A549 (cell line): ENCODE measurements at regions not wholly inside any gene's neighbourhood (a gene's known extent, or its start where the extent isn't known, plus 50 kb on each side); places are given as distances from the start of the nearest gene placed in this dataset.

ENCODE experiments used
- ATAC-seq, 2 experiments: fragments of 200-7000 bp in 1 of 2; fragments of >200 bp in 1 of 2; cut with Nextera tagmentation in 1 of 2; cut with Tn5 transposase in 1 of 2; 3 replicates each; pipeline versions ENCODE4 v1.8.0 to v1.9.1; 2018 to 2020; ENCODE audit warnings: mild to moderate bottlenecking in 1 of 2, moderate library complexity in 1 of 2
- CTCF ChIA-PET: fragments of 300-600 bp; sonication (Branson Sonifier 250); formaldehyde crosslinking; extraction: SDS; loops from one replicate; lab custom pipeline; 2021; ENCODE audit warnings: antibody characterized with exemption, inconsistent platforms; lab: Yijun Ruan, JAX
- POLR2A ChIA-PET: fragments of 350-600 bp; formaldehyde crosslinking; extraction: SDS; loops from one replicate; lab custom pipeline; 2021; ENCODE audit warnings: antibody characterized with exemption, inconsistent platforms; lab: Yijun Ruan, JAX
- DNase-seq, 2 experiments: peaks; one replicate each; pipeline versions ENCODE4 v3.0.0 to v3.0.0-alpha.2; 2011 to 2016; ENCODE audit warnings: low read depth in 1 of 2, low spot score in 1 of 2
- FAIRE-seq: peaks from 2 replicates; lab custom pipeline; 2011; peaks lifted over from hg19 to GRCh38; lab: Jason Lieb, UNC
- H3K27ac ChIP-seq, 2 experiments: fragments of >200 bp; sonication (Bioruptor Twin); formaldehyde crosslinking; 3 replicates each; pipeline ENCODE4 v1.5.1; 2016 to 2017
- H3K4me1 ChIP-seq: fragments of >200 bp; sonication (Bioruptor Twin); formaldehyde crosslinking; 3 replicates; pipeline ENCODE4 v1.6.1; 2016
- H3K4me2 ChIP-seq: fragments of >200 bp; sonication (Bioruptor Twin); formaldehyde crosslinking; 3 replicates; pipeline ENCODE4 v1.6.1; 2016
- H3K4me3 ChIP-seq: fragments of >200 bp; sonication (Bioruptor Twin); formaldehyde crosslinking; 3 replicates; pipeline ENCODE4 v1.5.1; 2016
- H3K9me3 ChIP-seq: fragments of >200 bp; sonication (Bioruptor Twin); formaldehyde crosslinking; 3 replicates; pipeline ENCODE4 v1.6.1; 2016
- CBX8 ChIP-seq: fragments of 200-600 bp; sonication (generic); IDR thresholded peaks from 2 replicates; pipeline ENCODE4 v1.6.1; 2016
- CEBPB ChIP-seq, 2 experiments: fragments of >200 bp in 1 of 2; sonication (Bioruptor Twin) in 1 of 2; formaldehyde crosslinking in 1 of 2; IDR thresholded peaks; 2 replicates each; pipeline ENCODE4 v1.6.1; 2012 to 2016
- CHD4 ChIP-seq: fragments of 200-600 bp; sonication (generic); IDR thresholded peaks from 2 replicates; pipeline ENCODE4 v1.6.1; 2016; ENCODE audit warnings: antibody characterized with exemption, mild to moderate bottlenecking, borderline replicate concordance
- EHF ChIP-seq: fragments of 250-450 bp; sonication (Bioruptor Pico); IDR thresholded peaks from 2 replicates; pipeline ENCODE4 v1.5.0; 2020; ENCODE audit warnings: mild to moderate bottlenecking
- HDAC2 ChIP-seq: fragments of 200-600 bp; sonication (generic); IDR thresholded peaks from 2 replicates; pipeline ENCODE4 v1.6.1; 2016
- HEYL ChIP-seq: fragments of 250-450 bp; sonication (Bioruptor Pico); IDR thresholded peaks from 2 replicates; pipeline ENCODE4 v1.8.0; 2021; ENCODE audit warnings: mild to moderate bottlenecking, moderate library complexity
- HOXA7 ChIP-seq: fragments of 250-450 bp; sonication (Bioruptor Pico); IDR thresholded peaks from 2 replicates; pipeline ENCODE4 v1.5.0; 2020; ENCODE audit warnings: mild to moderate bottlenecking, moderate library complexity
- KDM5A ChIP-seq: fragments of 200-600 bp; sonication (generic); IDR thresholded peaks from 2 replicates; pipeline ENCODE4 v1.6.1; 2016; ENCODE audit warnings: antibody characterized with exemption, mild to moderate bottlenecking
- MAFK ChIP-seq: fragments of 450-650 bp; IDR thresholded peaks from 2 replicates; pipeline ENCODE4 v1.6.1; 2014; ENCODE audit not compliant: partially characterized antibody
- MAZ ChIP-seq: fragments of 150-350 bp; IDR thresholded peaks from 2 replicates; pipeline ENCODE4 v1.6.1; 2014; ENCODE audit warnings: antibody characterized with exemption, low read depth, low read length, borderline replicate concordance
- RAD21 ChIP-seq, 2 experiments: fragments of >200 bp in 1 of 2; sonication (Bioruptor Twin) in 1 of 2; formaldehyde crosslinking in 1 of 2; IDR thresholded peaks in 1 of 2; conservative IDR thresholded peaks in 1 of 2; 2 replicates in 1 of 2; 3 replicates in 1 of 2; pipeline ENCODE4 v1.6.1; 2012 to 2018; ENCODE audit warnings: inconsistent platforms in 1 of 2
- RFX5 ChIP-seq: fragments of 450-650 bp; IDR thresholded peaks from 2 replicates; pipeline ENCODE4 v1.7.1; 2014; ENCODE audit warnings: antibody characterized with exemption, mild to moderate bottlenecking, moderate library complexity
- ZNF302 ChIP-seq: fragments of 250-450 bp; sonication (Bioruptor Pico); IDR thresholded peaks from 2 replicates; pipeline ENCODE4 v1.9.0; 2021; ENCODE audit warnings: inconsistent platforms, mild to moderate bottlenecking, moderate library complexity
- ZSCAN20 ChIP-seq: fragments of 250-450 bp; sonication (Bioruptor Pico); IDR thresholded peaks from 2 replicates; pipeline ENCODE4 v1.8.0; 2022; ENCODE audit warnings: mild to moderate bottlenecking, moderate library complexity
- WGBS: methylation state at CpG from one replicate; pipeline ENCODE4 v1.1.6; 2017; ENCODE audit errors: missing lambda C conversion rate; 5-methylcytosine and 5-hydroxymethylcytosine counted together
- TF ChIP-seq, protein P1 (sequence below): fragments of >200 bp; sonication (Bioruptor Twin); formaldehyde crosslinking; IDR thresholded peaks from 3 replicates; pipeline ENCODE4 v1.6.1; 2016
- TF ChIP-seq, protein P2 (sequence below): fragments of 150-350 bp; IDR thresholded peaks from 2 replicates; pipeline ENCODE4 v1.6.1; 2014; ENCODE audit warnings: low read depth, mild to moderate bottlenecking, low read length
- TF ChIP-seq, protein P3 (sequence below): fragments of 250-450 bp; sonication (Bioruptor Pico); IDR thresholded peaks from 2 replicates; pipeline ENCODE4 v1.5.0; 2020; ENCODE audit warnings: low read depth, mild to moderate bottlenecking, moderate library complexity
- TF ChIP-seq, protein P4 (sequence below): fragments of 200-600 bp; sonication (generic); IDR thresholded peaks from 2 replicates; pipeline ENCODE4 v1.6.1; 2016; ENCODE audit warnings: antibody characterized with exemption, mild to moderate bottlenecking, moderate library complexity
- TF ChIP-seq, protein P5 (sequence below): IDR thresholded peaks from 2 replicates; pipeline ENCODE4 v1.6.1; 2012; ENCODE audit warnings: low read depth, borderline replicate concordance
- TF ChIP-seq, protein P6 (sequence below): fragments of 250-450 bp; sonication (Bioruptor Pico); IDR thresholded peaks from 2 replicates; pipeline ENCODE4 v1.5.0; 2021; ENCODE audit warnings: mild to moderate bottlenecking, moderate library complexity, borderline replicate concordance

DNA sequence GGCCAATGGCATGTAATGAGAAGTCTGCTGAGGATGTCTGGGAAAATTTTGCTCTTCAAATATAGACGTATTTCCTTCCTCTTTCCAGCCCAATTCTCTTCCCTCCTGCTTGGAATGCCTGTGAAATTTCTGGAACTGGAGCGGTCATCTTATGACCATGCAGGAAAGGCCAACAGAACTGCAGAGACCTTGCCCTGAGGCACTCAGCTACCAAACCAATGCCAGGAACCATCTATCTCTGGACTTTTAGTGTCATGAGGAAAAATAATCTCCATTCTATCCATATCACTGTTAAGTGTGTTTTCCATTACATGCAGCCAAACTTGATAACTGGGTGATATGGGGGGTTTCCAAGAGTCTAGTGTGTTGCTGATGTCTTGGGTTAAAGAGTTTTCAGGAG lies 363.7 kb downstream of the SLC4A3 start:
- WGBS, result 20% methylated on average over 2 of the region's 2 CpGs
- H3K4me1 ChIP-seq, result no peaks in the 10 kb centered on the region
- H3K4me3 ChIP-seq, result no peak overlapping the region
- no peak for ATAC-seq
- no peak for FAIRE-seq
- no peak overlapping the region for H3K4me2 ChIP-seq
- H3K9me3 ChIP-seq, result no peaks in the 10 kb centered on the region
- TF ChIP-seq KDM5A (no peak), CHD4 (no peak), MAZ (no peak), HEYL (CRISPR knock-in tag) (no peak), HOXA7 (CRISPR knock-in tag) (no peak), CBX8 (no peak), MAFK (no peak), HDAC2 (no peak), RAD21 (conservative IDR thresholded peaks at IDR 0.05 in 1 of 2, IDR thresholded peaks at IDR 0.05 in 1 of 2) (no peak), EHF (CRISPR knock-in tag) (no peak), CEBPB (IDR thresholded peaks at IDR 0.05) (no peak), RFX5 (no peak), ZNF302 (CRISPR knock-in tag) (no peak), ZSCAN20 (CRISPR knock-in tag) (no peak)
- TF ChIP-seq, protein P1, sequence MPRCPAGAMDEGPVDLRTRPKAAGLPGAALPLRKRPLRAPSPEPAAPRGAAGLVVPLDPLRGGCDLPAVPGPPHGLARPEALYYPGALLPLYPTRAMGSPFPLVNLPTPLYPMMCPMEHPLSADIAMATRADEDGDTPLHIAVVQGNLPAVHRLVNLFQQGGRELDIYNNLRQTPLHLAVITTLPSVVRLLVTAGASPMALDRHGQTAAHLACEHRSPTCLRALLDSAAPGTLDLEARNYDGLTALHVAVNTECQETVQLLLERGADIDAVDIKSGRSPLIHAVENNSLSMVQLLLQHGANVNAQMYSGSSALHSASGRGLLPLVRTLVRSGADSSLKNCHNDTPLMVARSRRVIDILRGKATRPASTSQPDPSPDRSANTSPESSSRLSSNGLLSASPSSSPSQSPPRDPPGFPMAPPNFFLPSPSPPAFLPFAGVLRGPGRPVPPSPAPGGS, result no peak
- TF ChIP-seq, protein P2, sequence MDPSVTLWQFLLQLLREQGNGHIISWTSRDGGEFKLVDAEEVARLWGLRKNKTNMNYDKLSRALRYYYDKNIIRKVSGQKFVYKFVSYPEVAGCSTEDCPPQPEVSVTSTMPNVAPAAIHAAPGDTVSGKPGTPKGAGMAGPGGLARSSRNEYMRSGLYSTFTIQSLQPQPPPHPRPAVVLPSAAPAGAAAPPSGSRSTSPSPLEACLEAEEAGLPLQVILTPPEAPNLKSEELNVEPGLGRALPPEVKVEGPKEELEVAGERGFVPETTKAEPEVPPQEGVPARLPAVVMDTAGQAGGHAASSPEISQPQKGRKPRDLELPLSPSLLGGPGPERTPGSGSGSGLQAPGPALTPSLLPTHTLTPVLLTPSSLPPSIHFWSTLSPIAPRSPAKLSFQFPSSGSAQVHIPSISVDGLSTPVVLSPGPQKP, result no peak
- TF ChIP-seq, protein P3, sequence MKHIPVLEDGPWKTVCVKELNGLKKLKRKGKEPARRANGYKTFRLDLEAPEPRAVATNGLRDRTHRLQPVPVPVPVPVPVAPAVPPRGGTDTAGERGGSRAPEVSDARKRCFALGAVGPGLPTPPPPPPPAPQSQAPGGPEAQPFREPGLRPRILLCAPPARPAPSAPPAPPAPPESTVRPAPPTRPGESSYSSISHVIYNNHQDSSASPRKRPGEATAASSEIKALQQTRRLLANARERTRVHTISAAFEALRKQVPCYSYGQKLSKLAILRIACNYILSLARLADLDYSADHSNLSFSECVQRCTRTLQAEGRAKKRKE (CRISPR knock-in tag), result no peak
- TF ChIP-seq, protein P4, sequence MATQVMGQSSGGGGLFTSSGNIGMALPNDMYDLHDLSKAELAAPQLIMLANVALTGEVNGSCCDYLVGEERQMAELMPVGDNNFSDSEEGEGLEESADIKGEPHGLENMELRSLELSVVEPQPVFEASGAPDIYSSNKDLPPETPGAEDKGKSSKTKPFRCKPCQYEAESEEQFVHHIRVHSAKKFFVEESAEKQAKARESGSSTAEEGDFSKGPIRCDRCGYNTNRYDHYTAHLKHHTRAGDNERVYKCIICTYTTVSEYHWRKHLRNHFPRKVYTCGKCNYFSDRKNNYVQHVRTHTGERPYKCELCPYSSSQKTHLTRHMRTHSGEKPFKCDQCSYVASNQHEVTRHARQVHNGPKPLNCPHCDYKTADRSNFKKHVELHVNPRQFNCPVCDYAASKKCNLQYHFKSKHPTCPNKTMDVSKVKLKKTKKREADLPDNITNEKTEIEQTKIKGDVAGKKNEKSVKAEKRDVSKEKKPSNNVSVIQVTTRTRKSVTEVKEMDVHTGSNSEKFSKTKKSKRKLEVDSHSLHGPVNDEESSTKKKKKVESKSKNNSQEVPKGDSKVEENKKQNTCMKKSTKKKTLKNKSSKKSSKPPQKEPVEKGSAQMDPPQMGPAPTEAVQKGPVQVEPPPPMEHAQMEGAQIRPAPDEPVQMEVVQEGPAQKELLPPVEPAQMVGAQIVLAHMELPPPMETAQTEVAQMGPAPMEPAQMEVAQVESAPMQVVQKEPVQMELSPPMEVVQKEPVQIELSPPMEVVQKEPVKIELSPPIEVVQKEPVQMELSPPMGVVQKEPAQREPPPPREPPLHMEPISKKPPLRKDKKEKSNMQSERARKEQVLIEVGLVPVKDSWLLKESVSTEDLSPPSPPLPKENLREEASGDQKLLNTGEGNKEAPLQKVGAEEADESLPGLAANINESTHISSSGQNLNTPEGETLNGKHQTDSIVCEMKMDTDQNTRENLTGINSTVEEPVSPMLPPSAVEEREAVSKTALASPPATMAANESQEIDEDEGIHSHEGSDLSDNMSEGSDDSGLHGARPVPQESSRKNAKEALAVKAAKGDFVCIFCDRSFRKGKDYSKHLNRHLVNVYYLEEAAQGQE, result no peak
- TF ChIP-seq, protein P5, sequence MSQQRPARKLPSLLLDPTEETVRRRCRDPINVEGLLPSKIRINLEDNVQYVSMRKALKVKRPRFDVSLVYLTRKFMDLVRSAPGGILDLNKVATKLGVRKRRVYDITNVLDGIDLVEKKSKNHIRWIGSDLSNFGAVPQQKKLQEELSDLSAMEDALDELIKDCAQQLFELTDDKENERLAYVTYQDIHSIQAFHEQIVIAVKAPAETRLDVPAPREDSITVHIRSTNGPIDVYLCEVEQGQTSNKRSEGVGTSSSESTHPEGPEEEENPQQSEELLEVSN, result no peak
- TF ChIP-seq, protein P6, sequence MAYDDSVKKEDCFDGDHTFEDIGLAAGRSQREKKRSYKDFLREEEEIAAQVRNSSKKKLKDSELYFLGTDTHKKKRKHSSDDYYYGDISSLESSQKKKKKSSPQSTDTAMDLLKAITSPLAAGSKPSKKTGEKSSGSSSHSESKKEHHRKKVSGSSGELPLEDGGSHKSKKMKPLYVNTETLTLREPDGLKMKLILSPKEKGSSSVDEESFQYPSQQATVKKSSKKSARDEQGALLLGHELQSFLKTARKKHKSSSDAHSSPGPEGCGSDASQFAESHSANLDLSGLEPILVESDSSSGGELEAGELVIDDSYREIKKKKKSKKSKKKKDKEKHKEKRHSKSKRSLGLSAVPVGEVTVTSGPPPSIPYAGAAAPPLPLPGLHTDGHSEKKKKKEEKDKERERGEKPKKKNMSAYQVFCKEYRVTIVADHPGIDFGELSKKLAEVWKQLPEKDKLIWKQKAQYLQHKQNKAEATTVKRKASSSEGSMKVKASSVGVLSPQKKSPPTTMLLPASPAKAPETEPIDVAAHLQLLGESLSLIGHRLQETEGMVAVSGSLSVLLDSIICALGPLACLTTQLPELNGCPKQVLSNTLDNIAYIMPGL (CRISPR knock-in tag), result no peak
- ChIA-PET CTCF (no interaction called here), POLR2A (no interaction called here)
- no peak overlapping the region for H3K27ac ChIP-seq
- no peak for DNase-seq
